ENCODE measurements at regions not wholly inside any gene's neighbourhood (a gene's known extent, or its start where the extent isn't known, plus 50 kb on each side); places are given as distances from the start of the nearest gene placed in this dataset.

DNA sequence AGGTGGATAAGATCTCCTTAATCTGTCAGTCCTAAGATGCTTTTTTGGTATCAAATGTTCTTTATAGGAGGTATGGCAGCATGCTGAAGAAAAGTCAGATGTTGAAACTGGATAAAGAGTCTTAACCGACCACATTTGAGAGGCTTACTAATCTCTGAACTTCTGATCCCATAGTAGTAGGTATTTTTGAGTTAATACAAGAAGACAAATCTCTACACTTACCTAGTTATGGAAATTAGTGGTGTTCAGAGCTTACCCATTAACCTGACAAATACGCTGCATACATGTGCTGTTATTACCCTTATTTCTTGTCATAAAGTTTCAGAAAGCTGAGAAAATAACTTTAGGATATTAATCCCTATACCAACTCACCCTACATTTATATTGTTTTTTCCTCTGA is 83.0 kb downstream of the ISL1 start:
- TF ChIP-seq, protein P1, sequence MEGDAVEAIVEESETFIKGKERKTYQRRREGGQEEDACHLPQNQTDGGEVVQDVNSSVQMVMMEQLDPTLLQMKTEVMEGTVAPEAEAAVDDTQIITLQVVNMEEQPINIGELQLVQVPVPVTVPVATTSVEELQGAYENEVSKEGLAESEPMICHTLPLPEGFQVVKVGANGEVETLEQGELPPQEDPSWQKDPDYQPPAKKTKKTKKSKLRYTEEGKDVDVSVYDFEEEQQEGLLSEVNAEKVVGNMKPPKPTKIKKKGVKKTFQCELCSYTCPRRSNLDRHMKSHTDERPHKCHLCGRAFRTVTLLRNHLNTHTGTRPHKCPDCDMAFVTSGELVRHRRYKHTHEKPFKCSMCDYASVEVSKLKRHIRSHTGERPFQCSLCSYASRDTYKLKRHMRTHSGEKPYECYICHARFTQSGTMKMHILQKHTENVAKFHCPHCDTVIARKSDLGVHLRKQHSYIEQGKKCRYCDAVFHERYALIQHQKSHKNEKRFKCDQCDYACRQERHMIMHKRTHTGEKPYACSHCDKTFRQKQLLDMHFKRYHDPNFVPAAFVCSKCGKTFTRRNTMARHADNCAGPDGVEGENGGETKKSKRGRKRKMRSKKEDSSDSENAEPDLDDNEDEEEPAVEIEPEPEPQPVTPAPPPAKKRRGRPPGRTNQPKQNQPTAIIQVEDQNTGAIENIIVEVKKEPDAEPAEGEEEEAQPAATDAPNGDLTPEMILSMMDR (IDR thresholded peaks at IDR 0.05), result no peak
- TF ChIP-seq POLR2A (IDR thresholded peaks at IDR 0.05) (no peak), POLR2AphosphoS5 (IDR thresholded peaks at IDR 0.05) (no peak)
